ENCODE measurements at regions not wholly inside any gene's neighbourhood (a gene's known extent, or its start where the extent isn't known, plus 50 kb on each side); places are given as distances from the start of the nearest gene placed in this dataset.
"Not testable (repeated sequence)": the region's sequence is repeated elsewhere in the genome, so short reads cannot be mapped to it uniquely, and the experiment has no call there.

- DNase-seq, result no peak
These were observed 501.6 kb upstream of the GCFC2 start for GRCh38 chr2:76211991-76212985.

- DNase-seq, result no peak
These were observed 499.8 kb upstream of the GCFC2 start for GRCh38 chr2:76210551-76210950.

- no peak for DNase-seq
These were observed 493.3 kb upstream of the GCFC2 start for GRCh38 chr2:76204048-76204447.

- DNase-seq, result no peak
These were observed 492.2 kb upstream of the GCFC2 start for GRCh38 chr2:76202866-76203265.

GRCh38 chr2:76197842-76198448, 487.2 kb upstream of the GCFC2 start:
- DNase-seq, result peak; percentile 22

GRCh38 chr2:76197428-76197827, 486.7 kb upstream of the GCFC2 start:
- no peak for DNase-seq

GRCh38 chr2:76194031-76194775, 483.5 kb upstream of the GCFC2 start:
- DNase-seq, result no peak

- no peak for DNase-seq
These were observed 482.4 kb upstream of the GCFC2 start for GRCh38 chr2:76193089-76193488.

- DNase-seq, result no peak
These were observed 477.8 kb upstream of the GCFC2 start for GRCh38 chr2:76188334-76189008.

- DNase-seq, result no peak
These were observed 476.7 kb upstream of the GCFC2 start for GRCh38 chr2:76187415-76187814.

- no peak for DNase-seq
These were observed 470.0 kb upstream of the GCFC2 start for GRCh38 chr2:76180676-76181075.

GRCh38 chr2:76178610-76179009, 467.9 kb upstream of the GCFC2 start:
- DNase-seq, result no peak

- DNase-seq, result no peak
These were observed 464.6 kb upstream of the GCFC2 start for GRCh38 chr2:76175295-76175694.

- DNase-seq, result no peak
These were observed 463.8 kb upstream of the GCFC2 start for GRCh38 chr2:76174505-76174904.

GRCh38 chr2:76173206-76173605, 462.5 kb upstream of the GCFC2 start:
- not testable (repeated sequence) for DNase-seq

- DNase-seq, result not testable (repeated sequence)
These were observed 461.5 kb upstream of the GCFC2 start for GRCh38 chr2:76172154-76172595.

GRCh38 chr2:76170856-76171255, 460.1 kb upstream of the GCFC2 start:
- DNase-seq, result no peak

GRCh38 chr2:76170009-76170384, 459.3 kb upstream of the GCFC2 start:
- DNase-seq, result no peak

- no peak for DNase-seq
These were observed 458.7 kb upstream of the GCFC2 start for GRCh38 chr2:76169276-76170008.

- no peak for DNase-seq
These were observed 453.1 kb upstream of the GCFC2 start for GRCh38 chr2:76163860-76164259.

- no peak for DNase-seq
These were observed 450.0 kb upstream of the GCFC2 start for GRCh38 chr2:76160670-76161069.

GRCh38 chr2:76159042-76159648, 448.4 kb upstream of the GCFC2 start:
- DNase-seq, result no peak
